WERI-Rb-1 (cell line): ENCODE measurements at regions not wholly inside any gene's neighbourhood (a gene's known extent, or its start where the extent isn't known, plus 50 kb on each side); places are given as distances from the start of the nearest gene placed in this dataset.
"Not testable (repeated sequence)": the region's sequence is repeated elsewhere in the genome, so short reads cannot be mapped to it uniquely, and the experiment has no call there.

Source experiments
- DNase-seq: peaks from one replicate; pipeline ENCODE4 v3.0.0-alpha.2; 2020
- H3K27ac ChIP-seq: fragments of 250-450 bp; sonication (Bioruptor Pico); 2 replicates; pipeline ENCODE4 v1.5.1; 2020; ENCODE audit warnings: mild to moderate bottlenecking, moderate library complexity
- H3K27me3 ChIP-seq: fragments of 250-450 bp; sonication (Bioruptor Pico); 2 replicates; pipeline ENCODE4 v1.5.1; 2021; ENCODE audit warnings: mild to moderate bottlenecking, low read depth, moderate library complexity; ENCODE audit not compliant: insufficient read depth, severe bottlenecking
- H3K36me3 ChIP-seq: fragments of 250-450 bp; sonication (Bioruptor Pico); 2 replicates; pipeline ENCODE4 v1.5.1; 2020; ENCODE audit warnings: mild to moderate bottlenecking, moderate library complexity
- H3K4me3 ChIP-seq: 2 replicates; pipeline ENCODE4 v1.5.1; 2011; ENCODE audit warnings: low read depth, mild to moderate bottlenecking, control low read depth, low read length
- H3K9me3 ChIP-seq: fragments of 250-450 bp; sonication (Bioruptor Pico); 2 replicates; pipeline ENCODE4 v1.5.1; 2021; ENCODE audit warnings: mild to moderate bottlenecking, moderate library complexity; ENCODE audit not compliant: severe bottlenecking
- TF ChIP-seq, protein P1 (sequence below): IDR thresholded peaks from 2 replicates; pipeline ENCODE4 v1.5.1; 2011; ENCODE audit warnings: low read depth, mild to moderate bottlenecking, control low read depth, inconsistent platforms, low read length

GRCh38 chr10:46217752-46218453, 68.9 kb upstream of the ANTXRL start:
- Histone ChIP-seq H3K4me3 (no peak overlapping the region), H3K27ac (no peak overlapping the region), H3K36me3 (no peaks in the 10 kb centered on the region), H3K27me3 (no peaks in the 10 kb centered on the region), H3K9me3 (no peaks in the 10 kb centered on the region)
- no peak for DNase-seq
- TF ChIP-seq, protein P1, sequence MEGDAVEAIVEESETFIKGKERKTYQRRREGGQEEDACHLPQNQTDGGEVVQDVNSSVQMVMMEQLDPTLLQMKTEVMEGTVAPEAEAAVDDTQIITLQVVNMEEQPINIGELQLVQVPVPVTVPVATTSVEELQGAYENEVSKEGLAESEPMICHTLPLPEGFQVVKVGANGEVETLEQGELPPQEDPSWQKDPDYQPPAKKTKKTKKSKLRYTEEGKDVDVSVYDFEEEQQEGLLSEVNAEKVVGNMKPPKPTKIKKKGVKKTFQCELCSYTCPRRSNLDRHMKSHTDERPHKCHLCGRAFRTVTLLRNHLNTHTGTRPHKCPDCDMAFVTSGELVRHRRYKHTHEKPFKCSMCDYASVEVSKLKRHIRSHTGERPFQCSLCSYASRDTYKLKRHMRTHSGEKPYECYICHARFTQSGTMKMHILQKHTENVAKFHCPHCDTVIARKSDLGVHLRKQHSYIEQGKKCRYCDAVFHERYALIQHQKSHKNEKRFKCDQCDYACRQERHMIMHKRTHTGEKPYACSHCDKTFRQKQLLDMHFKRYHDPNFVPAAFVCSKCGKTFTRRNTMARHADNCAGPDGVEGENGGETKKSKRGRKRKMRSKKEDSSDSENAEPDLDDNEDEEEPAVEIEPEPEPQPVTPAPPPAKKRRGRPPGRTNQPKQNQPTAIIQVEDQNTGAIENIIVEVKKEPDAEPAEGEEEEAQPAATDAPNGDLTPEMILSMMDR: no peak

DNA sequence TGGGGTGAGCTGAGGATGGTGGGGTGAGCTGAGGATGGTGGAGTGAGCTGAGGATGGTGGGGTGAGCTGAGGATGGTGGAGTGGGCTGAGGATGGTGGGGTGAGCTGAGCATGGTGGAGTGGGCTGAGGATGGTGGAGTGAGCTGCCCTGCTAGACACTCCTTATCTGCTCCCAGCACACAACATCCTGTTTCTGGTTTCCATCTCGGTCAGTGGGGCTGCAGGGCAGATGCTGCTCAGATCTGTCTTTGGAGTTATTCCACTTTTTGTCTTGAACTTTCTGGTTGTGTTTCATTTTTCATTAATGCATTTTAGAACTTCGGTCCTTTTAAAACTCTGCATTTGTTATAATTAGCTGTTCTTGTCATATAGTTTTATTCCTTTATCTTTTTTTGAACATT, 67.9 kb upstream of the ANTXRL start:
- H3K9me3 ChIP-seq: no peaks in the 10 kb centered on the region
- no peak overlapping the region for H3K27ac ChIP-seq
- H3K36me3 ChIP-seq: no peaks in the 10 kb centered on the region
- DNase-seq: no peak
- H3K27me3 ChIP-seq: no peaks in the 10 kb centered on the region
- no peak overlapping the region for H3K4me3 ChIP-seq
- TF ChIP-seq, protein P1: no peak

DNA sequence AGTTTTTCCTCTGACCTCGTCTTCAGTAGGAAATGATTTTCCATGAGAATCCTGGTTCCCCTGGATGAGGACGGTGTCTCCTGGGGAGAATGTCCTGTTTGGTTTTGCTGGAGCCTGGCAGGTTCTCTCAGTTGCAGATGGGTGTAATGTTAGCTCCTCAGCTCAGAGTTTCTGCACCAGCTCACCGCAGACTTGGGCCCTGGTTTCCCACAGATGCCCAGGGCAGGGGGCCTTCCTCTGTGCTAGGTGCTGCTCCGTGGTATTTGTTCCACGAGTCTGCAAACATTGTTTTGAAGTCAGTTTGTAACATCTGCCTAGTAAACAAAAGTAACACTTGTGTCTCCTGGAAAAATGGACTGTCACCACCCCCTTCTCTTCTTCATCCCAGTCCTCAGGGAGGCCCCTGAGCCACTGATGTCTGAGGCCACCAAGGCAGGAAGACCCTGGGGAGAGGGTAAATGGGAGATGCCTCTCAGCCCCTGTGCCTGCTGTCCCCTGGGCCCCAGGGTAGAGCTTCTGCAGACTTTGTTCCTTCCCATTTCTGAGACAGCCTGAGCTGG, 67.3 kb upstream of the ANTXRL start:
- DNase-seq, H3K4me3 ChIP-seq, H3K36me3 ChIP-seq, H3K9me3 ChIP-seq, H3K27me3 ChIP-seq, H3K27ac ChIP-seq: not testable (repeated sequence)

DNA sequence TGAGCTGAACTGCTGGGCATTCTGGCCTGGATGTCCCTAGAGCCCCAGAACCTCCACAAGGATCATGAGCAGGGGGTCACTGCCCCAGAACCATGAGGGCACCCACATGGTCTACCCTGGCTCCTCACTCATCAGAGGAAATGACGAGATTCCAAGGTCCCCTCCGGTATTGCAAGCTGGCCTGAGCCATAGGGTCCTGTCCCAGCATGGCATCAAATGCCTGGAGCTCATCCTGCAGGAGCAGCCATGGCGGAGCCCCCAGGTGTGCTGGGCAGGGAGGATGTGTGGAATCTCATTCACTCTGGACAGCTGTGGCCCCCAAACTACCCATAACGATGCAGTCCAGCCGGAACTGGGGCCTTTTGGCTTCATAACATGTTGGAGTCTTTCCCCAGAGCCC, 66.6 kb upstream of the ANTXRL start:
- H3K36me3 ChIP-seq: no peaks in the 10 kb centered on the region
- H3K27ac ChIP-seq: no peak overlapping the region
- H3K4me3 ChIP-seq: no peak overlapping the region
- TF ChIP-seq, protein P1: no peak
- no peaks in the 10 kb centered on the region for H3K27me3 ChIP-seq
- H3K9me3 ChIP-seq: no peaks in the 10 kb centered on the region
- DNase-seq: no peak

DNA sequence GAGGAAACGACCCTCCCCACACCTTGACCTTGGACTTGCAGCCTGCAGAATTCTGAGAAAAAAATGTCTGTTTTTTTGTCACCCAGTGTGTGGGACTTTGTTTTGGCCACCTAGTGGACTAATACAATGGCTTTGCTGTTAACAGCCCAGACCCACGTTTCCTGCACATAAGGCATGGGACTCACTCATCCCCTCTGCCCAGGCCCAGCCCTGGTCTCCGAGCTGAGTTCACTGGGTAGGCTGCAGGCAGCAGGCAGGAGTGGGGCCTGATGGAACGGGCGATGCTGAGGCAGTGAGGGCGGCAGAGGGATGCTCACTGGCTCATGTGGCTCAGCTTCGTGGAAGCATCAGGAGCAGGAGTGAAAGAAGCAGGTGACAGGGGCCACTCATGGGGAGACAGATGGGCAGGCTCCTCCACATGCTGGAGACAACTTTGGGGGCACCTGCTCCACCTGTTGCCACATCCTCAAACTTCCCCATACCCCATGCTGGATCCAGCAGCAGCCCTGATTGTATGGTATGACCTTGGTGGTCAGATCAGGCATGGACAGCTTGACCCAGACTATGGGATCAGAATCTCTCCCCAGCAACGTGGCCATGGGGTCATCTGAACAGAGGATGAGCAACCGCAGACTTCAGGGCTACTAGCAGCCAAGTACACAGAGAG, 65.8 kb upstream of the ANTXRL start:
- Histone ChIP-seq H3K27me3 (no peaks in the 10 kb centered on the region), H3K4me3 (no peak overlapping the region), H3K9me3 (no peaks in the 10 kb centered on the region), H3K27ac (no peak overlapping the region), H3K36me3 (no peaks in the 10 kb centered on the region)
- no peak for DNase-seq
- TF ChIP-seq, protein P1: peak; percentile 48

DNA sequence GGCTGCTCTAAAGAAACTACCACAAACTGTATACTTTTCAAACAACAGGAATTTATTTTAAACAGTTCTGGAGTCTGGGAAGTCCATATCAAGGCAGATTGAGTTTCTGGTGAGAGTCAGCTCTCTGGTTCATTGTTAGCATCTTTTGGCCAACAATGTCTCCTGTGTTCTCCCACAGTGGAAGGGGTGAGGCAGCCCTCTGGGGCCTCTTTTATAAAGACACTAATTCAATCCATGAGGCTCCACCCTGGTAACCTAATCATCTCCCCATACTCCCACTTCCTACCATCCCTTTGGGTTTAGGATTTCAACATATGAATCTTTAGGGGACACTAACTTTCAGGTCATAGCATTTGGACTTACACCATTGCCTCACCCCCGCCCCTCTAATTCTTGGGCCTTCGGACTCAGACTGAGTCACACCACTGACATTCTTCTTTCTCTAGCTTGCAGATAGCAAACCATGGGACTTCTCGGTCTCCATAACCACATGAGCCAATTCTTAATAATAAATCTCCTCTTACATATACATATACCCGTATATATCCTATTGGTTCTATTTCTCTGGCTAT, 64.3 kb upstream of the ANTXRL start:
- H3K27me3 ChIP-seq: no peaks in the 10 kb centered on the region
- H3K36me3 ChIP-seq: no peaks in the 10 kb centered on the region
- H3K4me3 ChIP-seq: no peak overlapping the region
- no peak overlapping the region for H3K27ac ChIP-seq
- no peak for DNase-seq
- no peaks in the 10 kb centered on the region for H3K9me3 ChIP-seq
- TF ChIP-seq, protein P1: no peak
